GM21367 (cell line): ENCODE measurements at regions not wholly inside any gene's neighbourhood (a gene's known extent, or its start where the extent isn't known, plus 50 kb on each side); places are given as distances from the start of the nearest gene placed in this dataset.
"Not testable (repeated sequence)": the region's sequence is repeated elsewhere in the genome, so short reads cannot be mapped to it uniquely, and the experiment has no call there.

Source experiments
- ATAC-seq: cut with Tn5 transposase; IDR thresholded peaks from one replicate; pipeline ENCODE4 v1.9.1; 2021; ENCODE audit not compliant: unreplicated experiment

GRCh38 chr6:12348530-12349511 is 58.7 kb downstream of the EDN1 start:
- ATAC-seq = no peak

GRCh38 chr6:12350644-12351170 is 60.5 kb downstream of the EDN1 start:
- no peak for ATAC-seq

GRCh38 chr6:12351672-12352071 is 61.5 kb downstream of the EDN1 start:
- no peak for ATAC-seq

- no peak for ATAC-seq
Observed at GRCh38 chr6:12353731-12354130, 63.6 kb downstream of the EDN1 start.

GRCh38 chr6:12354499-12354898 is 64.3 kb downstream of the EDN1 start:
- ATAC-seq = peak; percentile 39

GRCh38 chr6:12355354-12355753 is 65.2 kb downstream of the EDN1 start:
- no peak for ATAC-seq

GRCh38 chr6:12356431-12356830 is 66.3 kb downstream of the EDN1 start:
- ATAC-seq = no peak

GRCh38 chr6:12356983-12357972 is 67.1 kb downstream of the EDN1 start:
- ATAC-seq = peak; percentile 50

GRCh38 chr6:12359036-12359435 is 68.9 kb downstream of the EDN1 start:
- ATAC-seq = no peak

- ATAC-seq = no peak
Observed at GRCh38 chr6:12361042-12361765, 71.0 kb downstream of the EDN1 start.

- ATAC-seq = not testable (repeated sequence)
Observed at GRCh38 chr6:12363277-12363650, 73.1 kb downstream of the EDN1 start.

GRCh38 chr6:12363651-12364381 is 73.7 kb downstream of the EDN1 start:
- peak; percentile 44 for ATAC-seq

GRCh38 chr6:12364621-12365020 is 74.5 kb downstream of the EDN1 start:
- ATAC-seq = no peak

- ATAC-seq = no peak
Observed at GRCh38 chr6:12366731-12367130, 76.6 kb downstream of the EDN1 start.

GRCh38 chr6:12367412-12367811 is 77.3 kb downstream of the EDN1 start:
- no peak for ATAC-seq

- ATAC-seq = no peak
Observed at GRCh38 chr6:12369355-12369754, 79.2 kb downstream of the EDN1 start.

- ATAC-seq = no peak
Observed at GRCh38 chr6:12369781-12370262, 79.7 kb downstream of the EDN1 start.

GRCh38 chr6:12371151-12371550 is 81.0 kb downstream of the EDN1 start:
- ATAC-seq = no peak

- no peak for ATAC-seq
Observed at GRCh38 chr6:12371641-12372146, 81.5 kb downstream of the EDN1 start.

GRCh38 chr6:12379181-12379580 is 89.0 kb downstream of the EDN1 start:
- no peak for ATAC-seq
